ENCODE measurements at regions not wholly inside any gene's neighbourhood (a gene's known extent, or its start where the extent isn't known, plus 50 kb on each side); places are given as distances from the start of the nearest gene placed in this dataset.
"Not testable (repeated sequence)": the region's sequence is repeated elsewhere in the genome, so short reads cannot be mapped to it uniquely, and the experiment has no call there.

- Histone ChIP-seq H4K20me1 (ENCODE audit: insufficient read depth, low read length) (no peaks in the 10 kb centered on the region), H3K79me2 (ENCODE audit: insufficient read depth, low read length) (no peaks in the 10 kb centered on the region), H3K27ac (ENCODE audit: low read depth, low read length) (no peak overlapping the region), H3K4me3 (ENCODE audit: insufficient read depth, low read length) (no peak overlapping the region), H3K27me3 (ENCODE audit: insufficient read depth, low read length) (no peaks in the 10 kb centered on the region), H3K4me1 (ENCODE audit: insufficient read depth, low read length) (no peaks in the 10 kb centered on the region), H3K9me3 (ENCODE audit: low read depth, low read length) (no peaks in the 10 kb centered on the region), H2AFZ (ENCODE audit: low read length) (no peak overlapping the region), H3K4me2 (ENCODE audit: insufficient read depth, low read length) (no peak overlapping the region), H3K36me3 (ENCODE audit: insufficient read depth, low read length) (no peaks in the 10 kb centered on the region)
- DNase-seq (ENCODE audit: insufficient read length, low spot score, missing footprints): no peak
- TF ChIP-seq, protein P1, sequence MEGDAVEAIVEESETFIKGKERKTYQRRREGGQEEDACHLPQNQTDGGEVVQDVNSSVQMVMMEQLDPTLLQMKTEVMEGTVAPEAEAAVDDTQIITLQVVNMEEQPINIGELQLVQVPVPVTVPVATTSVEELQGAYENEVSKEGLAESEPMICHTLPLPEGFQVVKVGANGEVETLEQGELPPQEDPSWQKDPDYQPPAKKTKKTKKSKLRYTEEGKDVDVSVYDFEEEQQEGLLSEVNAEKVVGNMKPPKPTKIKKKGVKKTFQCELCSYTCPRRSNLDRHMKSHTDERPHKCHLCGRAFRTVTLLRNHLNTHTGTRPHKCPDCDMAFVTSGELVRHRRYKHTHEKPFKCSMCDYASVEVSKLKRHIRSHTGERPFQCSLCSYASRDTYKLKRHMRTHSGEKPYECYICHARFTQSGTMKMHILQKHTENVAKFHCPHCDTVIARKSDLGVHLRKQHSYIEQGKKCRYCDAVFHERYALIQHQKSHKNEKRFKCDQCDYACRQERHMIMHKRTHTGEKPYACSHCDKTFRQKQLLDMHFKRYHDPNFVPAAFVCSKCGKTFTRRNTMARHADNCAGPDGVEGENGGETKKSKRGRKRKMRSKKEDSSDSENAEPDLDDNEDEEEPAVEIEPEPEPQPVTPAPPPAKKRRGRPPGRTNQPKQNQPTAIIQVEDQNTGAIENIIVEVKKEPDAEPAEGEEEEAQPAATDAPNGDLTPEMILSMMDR (IDR thresholded peaks at IDR 0.05; ENCODE audit: extremely low read depth, low read depth, low read length): no peak
Measured at GRCh38 chr1:182325339-182325738, 66.3 kb downstream of the GLUL start.

GRCh38 chr1:182321532-182321931, 70.1 kb downstream of the GLUL start:
- H2AFZ ChIP-seq (ENCODE audit: low read length); H3K79me2 ChIP-seq (ENCODE audit: insufficient read depth, low read length); H3K4me2 ChIP-seq (ENCODE audit: insufficient read depth, low read length); H3K4me1 ChIP-seq (ENCODE audit: insufficient read depth, low read length); H3K27me3 ChIP-seq (ENCODE audit: insufficient read depth, low read length); H3K9me3 ChIP-seq (ENCODE audit: low read depth, low read length); H3K27ac ChIP-seq (ENCODE audit: low read depth, low read length); DNase-seq (ENCODE audit: insufficient read length, low spot score, missing footprints); H3K36me3 ChIP-seq (ENCODE audit: insufficient read depth, low read length); H4K20me1 ChIP-seq (ENCODE audit: insufficient read depth, low read length); H3K4me3 ChIP-seq (ENCODE audit: insufficient read depth, low read length): not testable (repeated sequence)

- no peak for DNase-seq (ENCODE audit: insufficient read length, low spot score, missing footprints)
- Histone ChIP-seq H2AFZ (ENCODE audit: low read length) (no peak overlapping the region), H4K20me1 (ENCODE audit: insufficient read depth, low read length) (no peaks in the 10 kb centered on the region)
Measured at GRCh38 chr1:182317611-182318161, 73.9 kb downstream of the GLUL start.

DNA sequence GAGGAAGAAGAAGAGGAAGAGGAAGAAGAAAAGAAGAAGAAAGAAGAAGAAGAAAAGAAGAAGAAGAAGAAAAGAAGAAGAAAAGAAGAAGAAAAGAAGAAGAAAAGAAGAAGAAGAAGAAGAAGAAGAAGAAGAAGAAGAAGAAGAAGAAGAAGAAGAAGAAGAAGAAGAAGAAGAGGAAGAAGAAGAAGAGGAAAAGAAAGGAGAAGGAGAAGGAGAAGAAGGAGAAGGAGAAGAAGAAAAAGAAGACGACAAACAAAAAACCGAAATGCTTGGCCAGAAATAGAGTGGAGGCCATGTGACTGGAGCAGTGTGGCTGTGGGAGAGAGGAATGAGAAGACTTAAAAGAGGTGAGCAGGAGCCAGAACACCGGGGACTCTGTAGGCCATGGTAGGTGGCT, 75.1 kb downstream of the GLUL start:
- not testable (repeated sequence) for DNase-seq (ENCODE audit: insufficient read length, low spot score, missing footprints); H3K4me3 ChIP-seq (ENCODE audit: insufficient read depth, low read length); H3K4me2 ChIP-seq (ENCODE audit: insufficient read depth, low read length); H4K20me1 ChIP-seq (ENCODE audit: insufficient read depth, low read length); H3K79me2 ChIP-seq (ENCODE audit: insufficient read depth, low read length); H3K27me3 ChIP-seq (ENCODE audit: insufficient read depth, low read length); H3K9me3 ChIP-seq (ENCODE audit: low read depth, low read length); H2AFZ ChIP-seq (ENCODE audit: low read length); H3K27ac ChIP-seq (ENCODE audit: low read depth, low read length); H3K4me1 ChIP-seq (ENCODE audit: insufficient read depth, low read length); H3K36me3 ChIP-seq (ENCODE audit: insufficient read depth, low read length)

More at GRCh38 chr1:182317611-182318161, 73.9 kb downstream of the GLUL start:
- H3K27me3 ChIP-seq (ENCODE audit: insufficient read depth, low read length): no peaks in the 10 kb centered on the region
- H3K4me2 ChIP-seq (ENCODE audit: insufficient read depth, low read length): no peak overlapping the region
- H3K27ac ChIP-seq (ENCODE audit: low read depth, low read length): no peak overlapping the region
- no peaks in the 10 kb centered on the region for H3K4me1 ChIP-seq (ENCODE audit: insufficient read depth, low read length)
- no peaks in the 10 kb centered on the region for H3K79me2 ChIP-seq (ENCODE audit: insufficient read depth, low read length)
- no peak overlapping the region for H3K4me3 ChIP-seq (ENCODE audit: insufficient read depth, low read length)
- no peaks in the 10 kb centered on the region for H3K9me3 ChIP-seq (ENCODE audit: low read depth, low read length)
- TF ChIP-seq, protein P1 (IDR thresholded peaks at IDR 0.05; ENCODE audit: extremely low read depth, low read depth, low read length): no peak
- no peaks in the 10 kb centered on the region for H3K36me3 ChIP-seq (ENCODE audit: insufficient read depth, low read length)

GRCh38 chr1:182315167-182315556, 76.4 kb downstream of the GLUL start:
- Histone ChIP-seq H3K4me1 (ENCODE audit: insufficient read depth, low read length) (no peaks in the 10 kb centered on the region), H3K4me3 (ENCODE audit: insufficient read depth, low read length) (no peak overlapping the region), H3K9me3 (ENCODE audit: low read depth, low read length) (no peaks in the 10 kb centered on the region), H3K4me2 (ENCODE audit: insufficient read depth, low read length) (no peak overlapping the region), H3K79me2 (ENCODE audit: insufficient read depth, low read length) (no peaks in the 10 kb centered on the region), H2AFZ (ENCODE audit: low read length) (no peak overlapping the region), H3K27me3 (ENCODE audit: insufficient read depth, low read length) (no peaks in the 10 kb centered on the region), H3K27ac (ENCODE audit: low read depth, low read length) (no peak overlapping the region), H4K20me1 (ENCODE audit: insufficient read depth, low read length) (no peaks in the 10 kb centered on the region), H3K36me3 (ENCODE audit: insufficient read depth, low read length) (no peaks in the 10 kb centered on the region)
- DNase-seq (ENCODE audit: insufficient read length, low spot score, missing footprints): no peak
- TF ChIP-seq, protein P1 (IDR thresholded peaks at IDR 0.05; ENCODE audit: extremely low read depth, low read depth, low read length): no peak

Data from osteoblast (primary cell).